ENCODE measurements at regions not wholly inside any gene's neighbourhood (a gene's known extent, or its start where the extent isn't known, plus 50 kb on each side); places are given as distances from the start of the nearest gene placed in this dataset.

DNA sequence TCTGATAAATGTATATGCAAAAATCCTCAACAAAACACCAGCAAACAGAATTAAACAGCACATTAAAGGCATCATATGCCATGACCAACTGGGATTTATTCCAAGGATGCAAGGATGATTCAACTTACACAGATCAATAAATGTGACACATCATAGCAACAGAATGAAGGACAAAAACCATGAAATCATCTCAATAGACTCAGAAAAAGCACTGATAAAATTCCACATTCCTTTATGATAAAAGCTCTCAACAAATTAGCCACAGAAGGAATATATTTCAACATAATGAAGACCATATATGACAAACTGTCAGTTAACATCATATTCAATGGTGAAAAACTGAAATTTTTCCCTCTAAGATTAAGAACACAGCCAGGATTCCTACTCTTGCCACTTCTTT lies 691.6 kb downstream of the DIAPH3 start:
- POLR2A ChIA-PET: interaction anchor here (0.6 kb wide), 1 partner anchor 8 kb away, joined by 3 read pairs; no protein-coding TSS in a partner anchor
- CTCF ChIA-PET: interaction anchor here (1.0 kb wide), 1 partner anchor 11 kb away, joined by 3 read pairs; no protein-coding TSS in a partner anchor

DNA sequence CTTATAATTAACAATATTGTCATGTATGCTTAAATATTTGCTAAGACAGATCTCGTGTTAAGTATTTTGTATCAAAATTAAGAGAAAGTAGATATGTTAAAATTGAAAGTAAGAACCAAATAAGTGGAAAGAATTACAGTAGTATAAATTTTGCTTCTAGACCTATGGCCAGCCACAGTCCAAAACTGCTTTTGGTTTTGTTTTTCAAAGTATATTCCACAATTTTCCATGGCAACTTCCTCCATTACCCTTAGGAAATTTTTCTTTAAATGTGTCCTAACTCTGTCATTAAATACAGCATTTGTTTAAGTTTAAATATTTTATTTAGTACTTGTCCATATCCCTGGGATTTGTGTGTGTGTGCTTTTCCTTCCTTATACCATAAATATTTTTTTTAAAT lies 689.0 kb downstream of the DIAPH3 start:
- POLR2A ChIA-PET: interaction anchor here (0.6 kb wide), 1 partner anchor 15 kb away, joined by 3 read pairs; no protein-coding TSS in a partner anchor
- H3K4me1 ChIP-seq (ENCODE audit: control extremely low read depth in 1 of 4, control insufficient read depth in 4 of 4, insufficient read depth in 4 of 4, low read length in 3 of 4): no peaks in the 10 kb centered on the region
- H3K9me3 ChIP-seq (ENCODE audit: control extremely low read depth in 1 of 5, control insufficient read depth in 4 of 5, insufficient read depth in 2 of 5, low read depth in 1 of 5, low read length in 4 of 5): peaks cover 0 to 4% (median 0%) of the 10 kb centered on the region in 5 experiments
- H3K27me3 ChIP-seq (replicated peaks in 2 of 5; ENCODE audit: control insufficient read depth in 4 of 5, insufficient read depth in 5 of 5, low read length in 4 of 5): peaks cover 0 to 2% (median 0%) of the 10 kb centered on the region in 5 experiments
- no peaks in the 10 kb centered on the region for H3K36me3 ChIP-seq (ENCODE audit: control insufficient read depth in 4 of 4, insufficient read depth in 4 of 4, low read length in 3 of 4)
- H3K27ac ChIP-seq (ENCODE audit: insufficient read depth in 1 of 2, low read depth in 1 of 2, low read length in 2 of 2, poor library complexity in 1 of 2, severe bottlenecking in 2 of 2): no peak overlapping the region
- no peak for DNase-seq
- no CpG with 5 or more reads among the region's 1 CpG for WGBS (ENCODE audit: insufficient coverage)
- CTCF ChIA-PET: no interaction called here
- no peak overlapping the region for H3K4me3 ChIP-seq (ENCODE audit: control insufficient read depth in 1 of 7, extremely low read depth in 1 of 7, insufficient read depth in 4 of 7, low read depth in 2 of 7, low read length in 6 of 7)

More for the DNA sequence above, 691.6 kb downstream of the DIAPH3 start:
- Histone ChIP-seq H3K36me3 (ENCODE audit: control insufficient read depth in 4 of 4, insufficient read depth in 4 of 4, low read length in 3 of 4) (no peaks in the 10 kb centered on the region), H3K4me1 (ENCODE audit: control extremely low read depth in 1 of 4, control insufficient read depth in 4 of 4, insufficient read depth in 4 of 4, low read length in 3 of 4) (no peaks in the 10 kb centered on the region), H3K4me3 (ENCODE audit: control insufficient read depth in 1 of 7, extremely low read depth in 1 of 7, insufficient read depth in 4 of 7, low read depth in 2 of 7, low read length in 6 of 7) (no peak overlapping the region), H3K9me3 (ENCODE audit: control extremely low read depth in 1 of 5, control insufficient read depth in 4 of 5, insufficient read depth in 2 of 5, low read depth in 1 of 5, low read length in 4 of 5) (peaks cover 0 to 9% (median 0%) of the 10 kb centered on the region in 5 experiments), H3K27me3 (replicated peaks in 2 of 5; ENCODE audit: control insufficient read depth in 4 of 5, insufficient read depth in 5 of 5, low read length in 4 of 5) (peaks cover 0 to 2% (median 0%) of the 10 kb centered on the region in 5 experiments), H3K27ac (ENCODE audit: insufficient read depth in 1 of 2, low read depth in 1 of 2, low read length in 2 of 2, poor library complexity in 1 of 2, severe bottlenecking in 2 of 2) (no peak overlapping the region)
- DNase-seq: no peak

DNA sequence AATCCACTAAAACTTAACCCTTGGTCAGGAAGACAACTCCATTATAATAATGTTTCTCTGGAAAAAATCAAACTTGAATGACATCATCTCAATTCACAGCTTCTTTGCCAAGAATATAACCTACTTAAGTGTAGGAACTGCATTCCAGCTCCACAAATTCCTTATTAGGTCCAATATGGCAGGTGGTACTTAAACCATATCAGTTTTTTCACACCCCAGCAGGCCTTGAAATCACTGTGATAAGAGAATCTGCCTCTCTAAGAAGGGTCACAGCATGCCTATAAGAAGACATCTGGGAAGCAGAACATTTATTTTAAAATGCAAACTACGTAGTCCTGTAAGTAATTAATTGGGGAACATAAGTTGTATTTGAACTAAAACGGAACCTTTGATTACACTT lies 687.8 kb downstream of the DIAPH3 start:
- Histone ChIP-seq H3K4me1 (ENCODE audit: control extremely low read depth in 1 of 4, control insufficient read depth in 4 of 4, insufficient read depth in 4 of 4, low read length in 3 of 4) (no peaks in the 10 kb centered on the region), H3K9me3 (ENCODE audit: control extremely low read depth in 1 of 5, control insufficient read depth in 4 of 5, insufficient read depth in 2 of 5, low read depth in 1 of 5, low read length in 4 of 5) (peaks cover 0 to 2% (median 0%) of the 10 kb centered on the region in 5 experiments), H3K27ac (ENCODE audit: insufficient read depth in 1 of 2, low read depth in 1 of 2, low read length in 2 of 2, poor library complexity in 1 of 2, severe bottlenecking in 2 of 2) (no peak overlapping the region), H3K27me3 (replicated peaks in 2 of 5; ENCODE audit: control insufficient read depth in 4 of 5, insufficient read depth in 5 of 5, low read length in 4 of 5) (peaks cover 0 to 2% (median 0%) of the 10 kb centered on the region in 5 experiments), H3K4me3 (ENCODE audit: control insufficient read depth in 1 of 7, extremely low read depth in 1 of 7, insufficient read depth in 4 of 7, low read depth in 2 of 7, low read length in 6 of 7) (no peak overlapping the region), H3K36me3 (ENCODE audit: control insufficient read depth in 4 of 4, insufficient read depth in 4 of 4, low read length in 3 of 4) (no peaks in the 10 kb centered on the region)
- CTCF ChIA-PET: no interaction called here
- no peak for DNase-seq
- no CpG with 5 or more reads among the region's 2 CpGs for WGBS (ENCODE audit: insufficient coverage)
- POLR2A ChIA-PET: no interaction called here

DNA sequence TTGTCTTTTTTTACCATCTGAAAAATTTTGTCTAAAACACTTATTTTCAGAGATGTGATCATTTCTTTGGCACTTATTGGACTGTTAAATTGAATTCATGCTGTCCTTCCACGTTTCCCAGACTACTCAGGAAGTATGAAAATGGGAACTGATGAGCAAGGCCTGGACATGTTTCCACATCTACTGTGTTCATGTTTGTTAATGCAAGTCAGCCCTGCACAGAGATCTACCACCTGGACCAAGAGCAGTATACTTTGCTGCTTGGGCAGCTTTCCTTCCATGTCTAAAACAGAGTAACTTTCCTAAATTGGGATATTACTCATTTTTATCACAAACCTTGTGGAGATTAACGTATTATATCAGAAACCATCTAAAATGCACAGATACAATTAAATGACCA lies 687.4 kb downstream of the DIAPH3 start:
- ChIA-PET CTCF (no interaction called here), POLR2A (no interaction called here)
- 93% methylated on average over 2 of the region's 2 CpGs for WGBS (ENCODE audit: insufficient coverage)
- Histone ChIP-seq H3K36me3 (ENCODE audit: control insufficient read depth in 4 of 4, insufficient read depth in 4 of 4, low read length in 3 of 4) (no peaks in the 10 kb centered on the region), H3K9me3 (ENCODE audit: control extremely low read depth in 1 of 5, control insufficient read depth in 4 of 5, insufficient read depth in 2 of 5, low read depth in 1 of 5, low read length in 4 of 5) (no peaks in the 10 kb centered on the region), H3K27ac (ENCODE audit: insufficient read depth in 1 of 2, low read depth in 1 of 2, low read length in 2 of 2, poor library complexity in 1 of 2, severe bottlenecking in 2 of 2) (no peak overlapping the region), H3K4me1 (ENCODE audit: control extremely low read depth in 1 of 4, control insufficient read depth in 4 of 4, insufficient read depth in 4 of 4, low read length in 3 of 4) (no peaks in the 10 kb centered on the region), H3K4me3 (ENCODE audit: control insufficient read depth in 1 of 7, extremely low read depth in 1 of 7, insufficient read depth in 4 of 7, low read depth in 2 of 7, low read length in 6 of 7) (no peak overlapping the region), H3K27me3 (replicated peaks in 2 of 5; ENCODE audit: control insufficient read depth in 4 of 5, insufficient read depth in 5 of 5, low read length in 4 of 5) (peaks cover 0 to 2% (median 0%) of the 10 kb centered on the region in 5 experiments)
- DNase-seq: no peak

DNA sequence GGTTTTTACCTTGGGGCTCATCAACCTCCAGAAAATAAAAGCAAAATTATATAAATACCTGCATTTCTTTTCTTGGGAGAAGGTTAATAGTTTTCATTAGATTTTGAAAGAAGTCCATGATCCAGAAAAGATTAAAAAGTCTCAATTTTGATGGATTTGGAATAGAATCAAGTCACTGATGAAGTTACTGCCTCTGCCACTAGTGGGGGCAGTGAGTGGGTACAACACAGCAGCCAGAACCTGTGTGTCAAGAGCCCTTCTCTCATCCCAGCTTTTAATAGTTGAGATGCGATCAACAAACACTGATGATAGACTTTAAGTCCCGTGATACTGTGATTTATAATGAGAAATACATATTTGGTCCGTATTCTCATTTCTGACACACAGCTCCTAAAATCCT lies 686.7 kb downstream of the DIAPH3 start:
- WGBS (ENCODE audit: insufficient coverage): no CpG with 5 or more reads among the region's 3 CpGs
- Histone ChIP-seq H3K9me3 (ENCODE audit: control extremely low read depth in 1 of 5, control insufficient read depth in 4 of 5, insufficient read depth in 2 of 5, low read depth in 1 of 5, low read length in 4 of 5) (no peaks in the 10 kb centered on the region), H3K36me3 (ENCODE audit: control insufficient read depth in 4 of 4, insufficient read depth in 4 of 4, low read length in 3 of 4) (no peaks in the 10 kb centered on the region), H3K27me3 (replicated peaks in 2 of 5; ENCODE audit: control insufficient read depth in 4 of 5, insufficient read depth in 5 of 5, low read length in 4 of 5) (peaks cover 0 to 2% (median 0%) of the 10 kb centered on the region in 5 experiments), H3K4me3 (ENCODE audit: control insufficient read depth in 1 of 7, extremely low read depth in 1 of 7, insufficient read depth in 4 of 7, low read depth in 2 of 7, low read length in 6 of 7) (no peak overlapping the region), H3K4me1 (ENCODE audit: control extremely low read depth in 1 of 4, control insufficient read depth in 4 of 4, insufficient read depth in 4 of 4, low read length in 3 of 4) (no peaks in the 10 kb centered on the region), H3K27ac (ENCODE audit: insufficient read depth in 1 of 2, low read depth in 1 of 2, low read length in 2 of 2, poor library complexity in 1 of 2, severe bottlenecking in 2 of 2) (no peak overlapping the region)
- no peak for DNase-seq
- ChIA-PET POLR2A (no interaction called here), CTCF (interaction anchor here (1.3 kb wide), 1 partner anchor 18 kb away, joined by 3 read pairs; no protein-coding TSS in a partner anchor)

DNA sequence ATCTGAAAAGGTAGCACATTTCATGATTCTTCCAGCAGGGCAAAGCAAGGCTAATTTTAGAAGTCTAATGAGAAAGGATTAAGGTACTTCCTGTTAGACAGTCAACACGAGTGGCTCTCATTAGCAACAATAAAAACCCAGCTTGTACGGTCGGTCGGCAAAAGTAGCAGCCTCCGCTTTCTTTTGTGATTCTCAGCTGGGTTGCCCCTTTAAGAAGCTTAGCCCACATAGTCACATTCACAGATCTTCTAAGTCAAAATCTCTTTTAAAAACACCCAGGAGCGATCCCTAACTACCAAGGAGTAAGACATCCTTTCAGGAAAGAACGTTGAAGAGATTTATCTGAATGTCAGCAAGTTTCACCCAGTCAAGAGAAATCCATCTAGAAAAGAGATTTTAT lies 684.8 kb downstream of the DIAPH3 start:
- Histone ChIP-seq H3K36me3 (ENCODE audit: control insufficient read depth in 4 of 4, insufficient read depth in 4 of 4, low read length in 3 of 4) (no peaks in the 10 kb centered on the region), H3K4me3 (ENCODE audit: control insufficient read depth in 1 of 7, extremely low read depth in 1 of 7, insufficient read depth in 4 of 7, low read depth in 2 of 7, low read length in 6 of 7) (no peak overlapping the region), H3K9me3 (ENCODE audit: control extremely low read depth in 1 of 5, control insufficient read depth in 4 of 5, insufficient read depth in 2 of 5, low read depth in 1 of 5, low read length in 4 of 5) (no peaks in the 10 kb centered on the region), H3K4me1 (ENCODE audit: control extremely low read depth in 1 of 4, control insufficient read depth in 4 of 4, insufficient read depth in 4 of 4, low read length in 3 of 4) (peaks cover 0 to 5% (median 1%) of the 10 kb centered on the region in 4 experiments), H3K27me3 (replicated peaks in 2 of 5; ENCODE audit: control insufficient read depth in 4 of 5, insufficient read depth in 5 of 5, low read length in 4 of 5) (no peaks in the 10 kb centered on the region), H3K27ac (ENCODE audit: insufficient read depth in 1 of 2, low read depth in 1 of 2, low read length in 2 of 2, poor library complexity in 1 of 2, severe bottlenecking in 2 of 2) (no peak overlapping the region)
- WGBS (ENCODE audit: insufficient coverage): 78% methylated on average over 5 of the region's 7 CpGs
- DNase-seq: no peak
- POLR2A ChIA-PET: no interaction called here
- CTCF ChIA-PET: no interaction called here

DNA sequence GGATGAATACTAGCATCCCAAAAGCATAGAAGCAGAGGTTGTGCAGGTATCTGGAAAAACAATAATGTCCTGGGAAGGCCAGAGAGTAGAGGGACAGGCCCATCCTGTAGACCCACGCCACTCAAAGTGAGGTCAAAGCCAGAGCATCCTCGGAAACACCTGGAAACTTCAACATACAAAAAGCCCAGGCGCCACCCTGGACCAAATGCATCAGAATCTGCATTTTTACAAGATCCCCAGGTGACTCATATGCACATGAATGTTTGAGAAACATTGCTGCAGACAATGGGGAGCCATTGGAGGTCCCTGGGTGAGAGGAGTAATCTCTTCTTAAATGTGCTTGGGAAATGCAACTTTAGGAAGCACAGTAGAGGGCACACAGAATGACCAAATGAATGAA lies 684.1 kb downstream of the DIAPH3 start:
- H3K4me1 ChIP-seq (ENCODE audit: control extremely low read depth in 1 of 4, control insufficient read depth in 4 of 4, insufficient read depth in 4 of 4, low read length in 3 of 4): peaks cover 0 to 5% (median 1%) of the 10 kb centered on the region in 4 experiments
- WGBS (ENCODE audit: insufficient coverage): 100% methylated on average over 3 of the region's 3 CpGs
- ChIA-PET CTCF (no interaction called here), POLR2A (interaction anchor here (0.6 kb wide), 1 partner anchor 8 kb away, joined by 3 read pairs; no protein-coding TSS in a partner anchor)
- no peak for DNase-seq
- H3K4me3 ChIP-seq (ENCODE audit: control insufficient read depth in 1 of 7, extremely low read depth in 1 of 7, insufficient read depth in 4 of 7, low read depth in 2 of 7, low read length in 6 of 7): no peak overlapping the region
- no peaks in the 10 kb centered on the region for H3K9me3 ChIP-seq (ENCODE audit: control extremely low read depth in 1 of 5, control insufficient read depth in 4 of 5, insufficient read depth in 2 of 5, low read depth in 1 of 5, low read length in 4 of 5)
- no peaks in the 10 kb centered on the region for H3K27me3 ChIP-seq (replicated peaks in 2 of 5; ENCODE audit: control insufficient read depth in 4 of 5, insufficient read depth in 5 of 5, low read length in 4 of 5)
- H3K36me3 ChIP-seq (ENCODE audit: control insufficient read depth in 4 of 4, insufficient read depth in 4 of 4, low read length in 3 of 4): no peaks in the 10 kb centered on the region
- no peak overlapping the region for H3K27ac ChIP-seq (ENCODE audit: insufficient read depth in 1 of 2, low read depth in 1 of 2, low read length in 2 of 2, poor library complexity in 1 of 2, severe bottlenecking in 2 of 2)
